HPDE6-E6E7 (cell line): ENCODE measurements at regions not wholly inside any gene's neighbourhood (a gene's known extent, or its start where the extent isn't known, plus 50 kb on each side); places are given as distances from the start of the nearest gene placed in this dataset.
"Not testable (repeated sequence)": the region's sequence is repeated elsewhere in the genome, so short reads cannot be mapped to it uniquely, and the experiment has no call there.

Experiments used
- DNase-seq: peaks from one replicate; pipeline ENCODE4 v3.0.0; 2011; ENCODE audit warnings: missing footprints; ENCODE audit errors: extremely low spot score

- no peak for DNase-seq
These were observed 164.6 kb upstream of the PPP1R3A start for GRCh38 chr7:114083166-114084001.

GRCh38 chr7:114082642-114083165 is 163.9 kb upstream of the PPP1R3A start:
- no peak for DNase-seq

GRCh38 chr7:114081606-114082425 is 163.0 kb upstream of the PPP1R3A start:
- no peak for DNase-seq

- not testable (repeated sequence) for DNase-seq
These were observed 158.3 kb upstream of the PPP1R3A start for GRCh38 chr7:114077158-114077524.

- DNase-seq = not testable (repeated sequence)
These were observed 157.8 kb upstream of the PPP1R3A start for GRCh38 chr7:114076392-114077157.

- no peak for DNase-seq
These were observed 154.9 kb upstream of the PPP1R3A start for GRCh38 chr7:114073701-114074100.

GRCh38 chr7:114070246-114070645 is 151.4 kb upstream of the PPP1R3A start:
- no peak for DNase-seq

GRCh38 chr7:114062810-114063209 is 144.0 kb upstream of the PPP1R3A start:
- DNase-seq = peak; percentile 44

GRCh38 chr7:114051871-114052331 is 133.1 kb upstream of the PPP1R3A start:
- no peak for DNase-seq

- no peak for DNase-seq
These were observed 131.8 kb upstream of the PPP1R3A start for GRCh38 chr7:114050571-114050970.

- peak; percentile 3 for DNase-seq
These were observed 129.8 kb upstream of the PPP1R3A start for GRCh38 chr7:114048386-114049235.

GRCh38 chr7:114047889-114048288 is 129.1 kb upstream of the PPP1R3A start:
- peak; percentile 6 for DNase-seq

- no peak for DNase-seq
These were observed 114.7 kb upstream of the PPP1R3A start for GRCh38 chr7:114033475-114033874.

- DNase-seq = peak; percentile 19
These were observed 107.8 kb upstream of the PPP1R3A start for GRCh38 chr7:114026486-114027089.

- DNase-seq = no peak
These were observed 102.3 kb upstream of the PPP1R3A start for GRCh38 chr7:114021135-114021534.

- no peak for DNase-seq
These were observed 89.9 kb upstream of the PPP1R3A start for GRCh38 chr7:114008696-114009095.

GRCh38 chr7:114007386-114007785 is 88.6 kb upstream of the PPP1R3A start:
- no peak for DNase-seq

GRCh38 chr7:113998934-113999333 is 80.1 kb upstream of the PPP1R3A start:
- DNase-seq = no peak

- DNase-seq = no peak
These were observed 77.6 kb upstream of the PPP1R3A start for GRCh38 chr7:113996405-113996804.

GRCh38 chr7:113986216-113986615 is 67.4 kb upstream of the PPP1R3A start:
- DNase-seq = no peak
